ENCODE measurements at regions not wholly inside any gene's neighbourhood (a gene's known extent, or its start where the extent isn't known, plus 50 kb on each side); places are given as distances from the start of the nearest gene placed in this dataset.
"Not testable (repeated sequence)": the region's sequence is repeated elsewhere in the genome, so short reads cannot be mapped to it uniquely, and the experiment has no call there.

GRCh38 chr1:102821707-102822106 is 286.6 kb downstream of the COL11A1 start:
- Histone ChIP-seq H3K27ac (no peak overlapping the region), H3K36me3 (no peaks in the 10 kb centered on the region), H3K9me3 (ENCODE audit: low read depth) (no peaks in the 10 kb centered on the region), H3K27me3 (no peaks in the 10 kb centered on the region), H3K4me3 (no peak overlapping the region), H3K4me1 (ENCODE audit: low read depth) (no peaks in the 10 kb centered on the region)
- no peak for TF ChIP-seq CTCF (IDR thresholded peaks at IDR 0.05; ENCODE audit: low read depth, low read length)
- no peak for DNase-seq (ENCODE audit: low read depth in 1 of 2, low spot score in 1 of 2)

GRCh38 chr1:102800406-102800805 is 307.9 kb downstream of the COL11A1 start:
- H3K4me3 ChIP-seq = no peak overlapping the region
- TF ChIP-seq CTCF (IDR thresholded peaks at IDR 0.05; ENCODE audit: low read depth, low read length) = no peak
- no peaks in the 10 kb centered on the region for H3K9me3 ChIP-seq (ENCODE audit: low read depth)
- DNase-seq (ENCODE audit: low read depth in 1 of 2, low spot score in 1 of 2) = no peak
- H3K27ac ChIP-seq = no peak overlapping the region
- no peaks in the 10 kb centered on the region for H3K27me3 ChIP-seq
- H3K4me1 ChIP-seq (ENCODE audit: low read depth) = no peaks in the 10 kb centered on the region
- H3K36me3 ChIP-seq = no peaks in the 10 kb centered on the region

- H3K9me3 ChIP-seq (ENCODE audit: low read depth) = no peaks in the 10 kb centered on the region
- H3K36me3 ChIP-seq = no peaks in the 10 kb centered on the region
- no peaks in the 10 kb centered on the region for H3K27me3 ChIP-seq
- TF ChIP-seq CTCF (IDR thresholded peaks at IDR 0.05; ENCODE audit: low read depth, low read length) = no peak
- no peak overlapping the region for H3K27ac ChIP-seq
- no peaks in the 10 kb centered on the region for H3K4me1 ChIP-seq (ENCODE audit: low read depth)
- DNase-seq (ENCODE audit: low read depth in 1 of 2, low spot score in 1 of 2) = no peak
- H3K4me3 ChIP-seq = no peak overlapping the region
Measured at GRCh38 chr1:102799496-102799895, 308.8 kb downstream of the COL11A1 start.

GRCh38 chr1:102798718-102799117 is 309.6 kb downstream of the COL11A1 start:
- Histone ChIP-seq H3K27ac (no peak overlapping the region), H3K4me3 (no peak overlapping the region), H3K36me3 (no peaks in the 10 kb centered on the region), H3K4me1 (ENCODE audit: low read depth) (no peaks in the 10 kb centered on the region), H3K27me3 (no peaks in the 10 kb centered on the region), H3K9me3 (ENCODE audit: low read depth) (no peaks in the 10 kb centered on the region)
- DNase-seq (ENCODE audit: low read depth in 1 of 2, low spot score in 1 of 2) = no peak
- no peak for TF ChIP-seq CTCF (IDR thresholded peaks at IDR 0.05; ENCODE audit: low read depth, low read length)

- no peaks in the 10 kb centered on the region for H3K4me1 ChIP-seq (ENCODE audit: low read depth)
- no peak for DNase-seq (ENCODE audit: low read depth in 1 of 2, low spot score in 1 of 2)
- no peak overlapping the region for H3K4me3 ChIP-seq
- no peaks in the 10 kb centered on the region for H3K36me3 ChIP-seq
- no peaks in the 10 kb centered on the region for H3K9me3 ChIP-seq (ENCODE audit: low read depth)
- H3K27ac ChIP-seq = no peak overlapping the region
- no peaks in the 10 kb centered on the region for H3K27me3 ChIP-seq
- TF ChIP-seq CTCF (IDR thresholded peaks at IDR 0.05; ENCODE audit: low read depth, low read length) = no peak
Measured at GRCh38 chr1:102796429-102796828, 311.9 kb downstream of the COL11A1 start.

GRCh38 chr1:102790997-102791396 is 317.3 kb downstream of the COL11A1 start:
- H3K27me3 ChIP-seq = no peaks in the 10 kb centered on the region
- no peaks in the 10 kb centered on the region for H3K9me3 ChIP-seq (ENCODE audit: low read depth)
- no peaks in the 10 kb centered on the region for H3K4me1 ChIP-seq (ENCODE audit: low read depth)
- no peak overlapping the region for H3K27ac ChIP-seq
- no peaks in the 10 kb centered on the region for H3K36me3 ChIP-seq
- TF ChIP-seq CTCF (IDR thresholded peaks at IDR 0.05; ENCODE audit: low read depth, low read length) = peak; percentile 19
- peak in 1 of 2 donors; percentile 13 for DNase-seq (ENCODE audit: low read depth in 1 of 2, low spot score in 1 of 2)
- H3K4me3 ChIP-seq = no peak overlapping the region

GRCh38 chr1:102789951-102790350 is 318.4 kb downstream of the COL11A1 start:
- not testable (repeated sequence) for H3K27ac ChIP-seq; H3K36me3 ChIP-seq; H3K4me3 ChIP-seq; H3K9me3 ChIP-seq (ENCODE audit: low read depth); H3K4me1 ChIP-seq (ENCODE audit: low read depth); DNase-seq (ENCODE audit: low read depth in 1 of 2, low spot score in 1 of 2); H3K27me3 ChIP-seq

Measured in cardiac muscle cell (in vitro differentiated cells and primary cell).